ENCODE measurements at regions not wholly inside any gene's neighbourhood (a gene's known extent, or its start where the extent isn't known, plus 50 kb on each side); places are given as distances from the start of the nearest gene placed in this dataset.

GRCh38 chr2:104658904-104659591 lies 194.9 kb upstream of the POU3F3 start:
- TF ChIP-seq POLR2AphosphoS5 (IDR thresholded peaks at IDR 0.05; ENCODE audit: borderline replicate concordance, low read depth, low read length) (no peak), EZH2 (IDR thresholded peaks at IDR 0.05) (no peak)

Measured in SK-N-MC (cell line).